Kidney (tissue), 13 donors: ENCODE measurements at regions not wholly inside any gene's neighbourhood (a gene's known extent, or its start where the extent isn't known, plus 50 kb on each side); places are given as distances from the start of the nearest gene placed in this dataset.

ENCODE experiments used
- DNase-seq, 5 donors: peaks; one replicate each; pipeline ENCODE4 v3.0.0-alpha.2; 2013 to 2020
- FAIRE-seq: peaks from 2 replicates; lab custom pipeline; 2012; peaks lifted over from hg19 to GRCh38; lab: Jason Lieb, UNC
- H3K27ac ChIP-seq, 2 donors: one replicate each; pipeline ENCODE4 v1.7.0; 2013; ENCODE audit warnings: low read depth in 2 of 2, low read length in 2 of 2, inconsistent platforms in 1 of 2
- H3K27me3 ChIP-seq: one replicate; pipeline ENCODE4 v1.7.1; 2013; ENCODE audit warnings: low read length, inconsistent platforms; ENCODE audit not compliant: control insufficient read depth, insufficient read depth
- H3K36me3 ChIP-seq, 3 donors: one replicate each; pipeline versions ENCODE4 v1.7.0 to v1.7.1; 2013; ENCODE audit warnings: low read length in 3 of 3, control low read depth in 1 of 3, inconsistent platforms in 1 of 3; ENCODE audit not compliant: insufficient read depth in 3 of 3, control insufficient read depth in 2 of 3
- H3K4me1 ChIP-seq, 3 donors: one replicate each; pipeline versions ENCODE4 v1.7.0 to v1.7.1; 2013; ENCODE audit warnings: low read length in 3 of 3, inconsistent platforms in 1 of 3, low read depth in 1 of 3; ENCODE audit not compliant: control insufficient read depth in 2 of 3, insufficient read depth in 2 of 3
- H3K4me3 ChIP-seq, 3 donors: one replicate each; pipeline versions ENCODE4 v1.7.0 to v1.8.1; 2013; ENCODE audit warnings: low read length in 3 of 3, control low read depth in 1 of 3, inconsistent platforms in 1 of 3
- H3K9ac ChIP-seq, 3 donors: one replicate each; pipeline versions ENCODE4 v1.7.0 to v1.7.1; 2013; ENCODE audit warnings: low read length in 3 of 3, control low read depth in 1 of 3, inconsistent platforms in 1 of 3
- H3K9me3 ChIP-seq, 3 donors: one replicate each; pipeline versions ENCODE4 v1.7.0 to v1.7.1; 2013; ENCODE audit warnings: low read length in 3 of 3, control low read depth in 1 of 3, inconsistent platforms in 1 of 3; ENCODE audit not compliant: control insufficient read depth in 2 of 3, insufficient read depth in 1 of 3
- CTCF ChIP-seq: IDR thresholded peaks from 3 replicates; pipeline ENCODE4 v1.5.1; 2012; ENCODE audit warnings: mild to moderate bottlenecking, moderate library complexity, borderline replicate concordance; ENCODE audit not compliant: insufficient read depth; ENCODE audit errors: extremely low read depth
- intact Hi-C: fragments of 100-400 bp; cut with DNase I; formaldehyde crosslinking; loops from one replicate; pipeline ENCODE4 v1.11.1; 2022
- donor health status: control.
- donor health status: control.
- donor health status: control.
- donor health status: control.
- donor health status: control.
- donor health status: DM: yes; HTN: yes; CAD: no.
- donor health status: Normal renal cell carcinoma (clear cell type).

- Histone ChIP-seq H3K9ac (no peak overlapping the region), H3K9me3 (no peaks in the 10 kb centered on the region), H3K4me3 (no peak overlapping the region), H3K36me3 (no peaks in the 10 kb centered on the region), H3K27me3 (no peaks in the 10 kb centered on the region), H3K27ac (no peak overlapping the region), H3K4me1 (no peaks in the 10 kb centered on the region)
- intact Hi-C loops = no loop called here
- FAIRE-seq = no peak
- no peak for DNase-seq
- TF ChIP-seq CTCF = no peak
These were observed 211.6 kb upstream of the IGF1 start for GRCh38 chr12:102691773-102692555.

DNA sequence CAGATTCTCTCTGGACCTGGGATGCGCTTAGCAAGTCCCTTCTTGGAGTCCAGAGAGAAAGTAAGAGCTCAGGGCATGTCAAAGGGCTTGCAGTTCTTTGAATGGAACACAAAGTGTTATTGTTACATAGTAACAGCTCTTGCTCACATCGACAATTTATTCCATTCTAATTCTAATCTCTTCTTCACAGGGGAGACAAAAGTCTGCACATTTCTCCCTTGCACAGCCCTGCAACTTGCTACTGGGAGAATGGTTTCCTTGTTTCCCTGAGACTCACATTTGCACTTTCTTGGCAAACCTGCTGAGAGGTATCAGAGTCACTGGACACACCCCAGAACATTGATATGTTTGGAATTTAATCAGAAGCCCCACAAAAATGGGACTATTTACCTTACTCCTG, 209.9 kb upstream of the IGF1 start:
- no peak overlapping the region for H3K4me3 ChIP-seq
- DNase-seq (no peak), FAIRE-seq (no peak)
- no peak overlapping the region for H3K27ac ChIP-seq
- H3K4me1 ChIP-seq = no peaks in the 10 kb centered on the region
- no peaks in the 10 kb centered on the region for H3K9me3 ChIP-seq
- H3K27me3 ChIP-seq = no peaks in the 10 kb centered on the region
- no peaks in the 10 kb centered on the region for H3K36me3 ChIP-seq
- H3K9ac ChIP-seq = no peak overlapping the region
- no peak for TF ChIP-seq CTCF
- intact Hi-C loops = no loop called here

- DNase-seq (no peak), FAIRE-seq (no peak)
- no peak overlapping the region for H3K27ac ChIP-seq
- H3K36me3 ChIP-seq = no peaks in the 10 kb centered on the region
- H3K27me3 ChIP-seq = no peaks in the 10 kb centered on the region
- H3K9ac ChIP-seq = no peak overlapping the region
- no peak overlapping the region for H3K4me3 ChIP-seq
- H3K4me1 ChIP-seq = no peaks in the 10 kb centered on the region
- no peaks in the 10 kb centered on the region for H3K9me3 ChIP-seq
- TF ChIP-seq CTCF = no peak
- intact Hi-C loops = no loop called here
These were observed 209.3 kb upstream of the IGF1 start for GRCh38 chr12:102689701-102690100.
